ENCODE measurements at regions not wholly inside any gene's neighbourhood (a gene's known extent, or its start where the extent isn't known, plus 50 kb on each side); places are given as distances from the start of the nearest gene placed in this dataset.

- Histone ChIP-seq H3K27me3 (replicated peaks; ENCODE audit: control insufficient read depth, insufficient read depth, low read length) (no peaks in the 10 kb centered on the region), H3K9me3 (no peaks in the 10 kb centered on the region), H3K4me3 (ENCODE audit: low read depth, low read length) (no peak overlapping the region), H3K4me1 (peaks cover 49% of the 10 kb centered on the region), H3K36me3 (ENCODE audit: control insufficient read depth, insufficient read depth, low read length) (no peaks in the 10 kb centered on the region)
- no peak for TF ChIP-seq CTCF (IDR thresholded peaks at IDR 0.05; ENCODE audit: insufficient read depth in 1 of 2, low read depth in 1 of 2, low read length in 1 of 2, severe bottlenecking in 1 of 2, unreplicated experiment in 1 of 2)
- no peak overlapping the region for H3K4me3 Mint-ChIP-seq (ENCODE audit: unreplicated experiment)
- ChIA-PET POLR2A (interaction anchor here (0.6 kb wide), 1 partner anchor 726 kb away, joined by 3 read pairs; no protein-coding TSS in a partner anchor), CTCF (no interaction called here)
- peaks cover 34% of the 10 kb centered on the region for H3K4me1 Mint-ChIP-seq (ENCODE audit: low read depth, unreplicated experiment)
- peak overlapping the region; percentile 60 for H3K27ac Mint-ChIP-seq (ENCODE audit: unreplicated experiment)
- intact Hi-C loops (cut with micrococcal nuclease; ENCODE audit: unreplicated experiment), result no loop called here
- H3K27me3 Mint-ChIP-seq (ENCODE audit: insufficient read depth, unreplicated experiment), result no peaks in the 10 kb centered on the region
- H3K36me3 Mint-ChIP-seq (ENCODE audit: insufficient read depth, unreplicated experiment), result no peaks in the 10 kb centered on the region
- H3K9me3 Mint-ChIP-seq (ENCODE audit: unreplicated experiment), result peaks cover 10% of the 10 kb centered on the region
- no TSS peak for BruUV-seq (replicated peaks)
- no peak for DNase-seq
Observed at GRCh38 chr3:34008836-34009809, 210.7 kb downstream of the PDCD6IP start.

GRCh38 chr3:34011171-34012101, 213.0 kb downstream of the PDCD6IP start:
- TF ChIP-seq CTCF (IDR thresholded peaks at IDR 0.05; ENCODE audit: insufficient read depth in 1 of 2, low read depth in 1 of 2, low read length in 1 of 2, severe bottlenecking in 1 of 2, unreplicated experiment in 1 of 2), result peak; percentile 14 to 29
- Mint-ChIP-seq H3K4me1 (ENCODE audit: low read depth, unreplicated experiment) (peaks cover 35% of the 10 kb centered on the region), H3K9me3 (ENCODE audit: unreplicated experiment) (peaks cover 10% of the 10 kb centered on the region), H3K27ac (ENCODE audit: unreplicated experiment) (peak overlapping the region; percentile 67), H3K4me3 (ENCODE audit: unreplicated experiment) (no peak overlapping the region), H3K36me3 (ENCODE audit: insufficient read depth, unreplicated experiment) (no peaks in the 10 kb centered on the region), H3K27me3 (ENCODE audit: insufficient read depth, unreplicated experiment) (no peaks in the 10 kb centered on the region)
- H3K4me3 ChIP-seq (ENCODE audit: low read depth, low read length), result no peak overlapping the region
- DNase-seq, result peak in 1 of 2 experiments; percentile 37
- peaks cover 49% of the 10 kb centered on the region for H3K4me1 ChIP-seq
- no peaks in the 10 kb centered on the region for H3K9me3 ChIP-seq
- POLR2A ChIA-PET, result interaction anchor here (0.8 to 1.2 kb wide), 2 partner anchors 10 to 213 kb away, joined by 3 to 5 read pairs; partner anchors contain the start of gene PDCD6IP
- intact Hi-C loops (cut with micrococcal nuclease; ENCODE audit: unreplicated experiment), result loop anchor here (1.0 kb wide), 3 partner anchors 10 to 128 kb away; no protein-coding TSS in a partner anchor
- no peaks in the 10 kb centered on the region for H3K36me3 ChIP-seq (ENCODE audit: control insufficient read depth, insufficient read depth, low read length)
- no peaks in the 10 kb centered on the region for H3K27me3 ChIP-seq (replicated peaks; ENCODE audit: control insufficient read depth, insufficient read depth, low read length)
- CTCF ChIA-PET, result interaction anchor here (1.0 to 2.4 kb wide), 4 partner anchors 10 to 128 kb away, joined by 3 to 12 read pairs (median 8); no protein-coding TSS in a partner anchor
- no TSS peak for BruUV-seq (replicated peaks)

- ChIA-PET POLR2A (interaction anchor here (0.8 to 1.2 kb wide), 2 partner anchors 11 to 214 kb away, joined by 3 to 5 read pairs; partner anchors contain the start of gene PDCD6IP), CTCF (interaction anchor here (0.5 to 2.4 kb wide), 5 partner anchors 11 to 226 kb away, joined by 3 to 12 read pairs (median 8); no protein-coding TSS in a partner anchor)
- H3K27me3 ChIP-seq (replicated peaks; ENCODE audit: control insufficient read depth, insufficient read depth, low read length), result no peaks in the 10 kb centered on the region
- H3K9me3 Mint-ChIP-seq (ENCODE audit: unreplicated experiment), result peaks cover 10% of the 10 kb centered on the region
- no peak overlapping the region for H3K4me3 ChIP-seq (ENCODE audit: low read depth, low read length)
- no peaks in the 10 kb centered on the region for H3K9me3 ChIP-seq
- H3K4me1 ChIP-seq, result peaks cover 49% of the 10 kb centered on the region
- H3K36me3 ChIP-seq (ENCODE audit: control insufficient read depth, insufficient read depth, low read length), result no peaks in the 10 kb centered on the region
- H3K27me3 Mint-ChIP-seq (ENCODE audit: insufficient read depth, unreplicated experiment), result no peaks in the 10 kb centered on the region
- peak overlapping the region; percentile 67 for H3K27ac Mint-ChIP-seq (ENCODE audit: unreplicated experiment)
- no peak for TF ChIP-seq CTCF (IDR thresholded peaks at IDR 0.05; ENCODE audit: insufficient read depth in 1 of 2, low read depth in 1 of 2, low read length in 1 of 2, severe bottlenecking in 1 of 2, unreplicated experiment in 1 of 2)
- no peaks in the 10 kb centered on the region for H3K36me3 Mint-ChIP-seq (ENCODE audit: insufficient read depth, unreplicated experiment)
- no TSS peak for BruUV-seq (replicated peaks)
- intact Hi-C loops (cut with micrococcal nuclease; ENCODE audit: unreplicated experiment), result loop anchor here (1.0 kb wide), 2 partner anchors 11 to 129 kb away; no protein-coding TSS in a partner anchor
- peak; percentile 78 to 82 for DNase-seq
- peaks cover 35% of the 10 kb centered on the region for H3K4me1 Mint-ChIP-seq (ENCODE audit: low read depth, unreplicated experiment)
- H3K4me3 Mint-ChIP-seq (ENCODE audit: unreplicated experiment), result no peak overlapping the region
Observed at GRCh38 chr3:34012102-34012461, 213.7 kb downstream of the PDCD6IP start.

All from Caco-2 (cell line).